ENCODE measurements at regions not wholly inside any gene's neighbourhood (a gene's known extent, or its start where the extent isn't known, plus 50 kb on each side); places are given as distances from the start of the nearest gene placed in this dataset.

DNA sequence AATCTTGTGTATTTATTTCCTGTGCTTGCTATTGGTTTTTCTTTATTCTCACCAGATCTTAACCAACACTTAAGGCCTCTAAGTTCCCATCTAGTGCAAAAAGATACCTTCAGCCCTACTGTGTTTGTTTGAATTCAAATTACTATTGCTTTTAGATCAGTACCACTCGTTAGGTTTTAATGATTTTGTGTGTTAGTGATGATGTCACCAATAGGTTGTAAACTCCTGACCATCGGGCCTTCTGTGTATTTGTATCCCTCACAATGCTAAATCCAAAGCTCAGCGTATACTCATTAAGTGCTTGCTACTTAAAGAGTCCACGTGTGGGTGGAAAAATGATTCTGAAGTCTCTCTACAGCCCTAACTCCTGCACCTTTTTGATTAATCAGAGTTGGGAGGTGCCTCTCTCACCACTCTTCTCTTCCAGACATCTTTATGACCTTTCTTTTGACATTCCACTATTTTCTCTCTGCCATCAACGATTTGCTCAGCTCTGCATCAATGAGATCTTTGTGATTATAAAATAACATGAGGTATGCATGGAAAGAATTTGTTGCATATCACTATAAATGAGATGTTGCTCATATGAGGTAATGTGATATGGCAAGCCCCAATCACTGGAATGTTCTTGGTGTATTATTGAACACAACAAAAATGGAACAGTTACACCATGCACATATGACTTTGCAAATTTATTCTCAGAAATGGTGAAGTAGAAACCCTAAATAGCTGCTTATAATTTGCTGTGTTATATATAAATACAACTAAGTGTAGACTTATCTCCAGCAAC lies 55.1 kb upstream of the LAMA2 start:
- DNase-seq, result no peak

DNA sequence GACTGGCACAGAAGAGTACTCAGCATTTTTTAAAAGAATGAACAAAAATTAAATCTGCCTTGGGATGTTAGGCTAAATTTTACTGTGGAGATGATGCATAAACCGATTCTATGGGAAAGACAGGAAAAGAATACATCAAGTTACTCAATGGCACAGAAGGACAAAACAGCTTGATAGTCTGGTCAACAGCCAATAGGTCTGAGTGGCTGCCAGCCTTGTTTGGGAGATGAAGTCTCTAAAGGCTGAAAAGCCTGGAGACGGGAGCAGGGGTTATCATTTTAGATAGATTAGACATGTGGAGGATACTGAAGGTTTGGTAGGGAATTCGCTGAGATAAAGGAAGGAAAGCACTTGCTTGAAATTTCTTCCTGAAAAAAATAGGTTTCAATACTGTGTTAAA lies 56.3 kb upstream of the LAMA2 start:
- no peak for DNase-seq

DNA sequence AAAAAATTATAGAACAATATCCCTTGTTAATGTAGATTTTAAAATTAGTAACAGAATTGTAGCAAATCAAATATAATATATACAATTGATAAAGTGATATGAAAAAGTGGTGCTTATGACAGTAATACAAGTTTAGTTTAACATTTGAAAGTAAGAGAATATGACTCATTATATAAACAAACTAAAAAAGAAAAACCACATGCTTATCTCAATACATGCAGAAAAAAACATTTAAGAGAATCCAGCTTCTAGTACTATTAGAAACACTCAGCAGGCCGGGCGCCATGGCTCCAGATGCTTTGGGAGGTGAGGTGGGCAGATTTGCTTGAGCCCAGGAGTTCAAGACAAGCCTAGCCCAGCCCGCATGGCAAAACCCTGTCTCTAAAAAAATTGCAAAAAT lies 60.7 kb upstream of the LAMA2 start:
- DNase-seq, result no peak

DNA sequence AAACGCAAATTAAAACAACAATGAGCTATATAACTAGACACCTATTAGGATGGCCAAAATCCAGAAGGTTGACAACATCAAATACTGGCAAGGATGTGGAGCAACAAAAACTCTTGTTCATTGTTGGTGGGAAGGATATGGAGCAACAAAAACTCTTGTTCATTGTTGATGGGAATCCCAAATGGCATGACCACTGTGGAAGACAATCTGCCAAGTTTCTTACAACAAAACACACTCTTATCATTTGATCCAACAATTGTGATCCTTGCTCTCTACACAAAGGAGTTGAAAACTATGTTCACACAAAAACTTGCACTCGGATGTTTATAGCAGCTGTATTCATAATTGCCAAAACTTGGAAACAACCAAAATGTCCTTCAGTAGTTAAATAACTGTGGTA lies 61.8 kb upstream of the LAMA2 start:
- no peak for DNase-seq

DNA sequence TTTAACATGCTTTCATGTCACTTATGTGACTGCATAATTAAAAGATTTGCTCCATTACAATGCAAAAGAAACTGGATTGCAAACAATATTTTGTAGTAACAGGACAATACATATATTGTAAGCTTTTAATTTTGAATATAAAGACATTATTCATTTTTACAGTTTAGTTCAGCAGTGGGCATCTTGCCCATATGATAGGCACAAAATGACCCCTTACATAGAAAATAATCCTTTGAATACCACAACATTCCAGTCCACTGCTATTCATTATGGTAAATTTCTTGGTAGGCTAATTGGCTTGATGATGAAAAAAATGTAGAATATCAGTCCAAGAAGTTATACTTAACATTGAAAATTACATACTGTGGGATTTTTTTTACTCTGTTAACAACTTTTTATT lies 74.1 kb upstream of the LAMA2 start:
- DNase-seq, result no peak

DNA sequence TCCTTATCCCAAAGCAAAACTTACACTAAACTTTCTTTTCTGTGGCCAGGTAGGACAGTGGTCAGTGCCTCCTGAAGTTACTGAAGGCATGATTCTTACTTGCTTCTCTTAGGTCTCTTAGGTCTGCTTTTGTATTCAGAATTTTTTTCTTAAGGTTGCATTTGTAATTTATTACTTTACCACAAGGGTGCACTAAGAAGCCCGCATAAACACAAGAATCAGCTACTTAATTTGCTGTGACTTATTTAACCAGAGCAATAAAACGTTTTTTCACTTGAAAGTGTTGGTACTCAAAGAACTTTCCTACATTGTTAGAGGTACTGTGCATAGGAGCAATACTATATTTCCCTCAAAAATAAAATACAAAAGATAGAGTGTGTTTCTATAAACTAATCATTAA lies 75.4 kb upstream of the LAMA2 start:
- no peak for DNase-seq

DNA sequence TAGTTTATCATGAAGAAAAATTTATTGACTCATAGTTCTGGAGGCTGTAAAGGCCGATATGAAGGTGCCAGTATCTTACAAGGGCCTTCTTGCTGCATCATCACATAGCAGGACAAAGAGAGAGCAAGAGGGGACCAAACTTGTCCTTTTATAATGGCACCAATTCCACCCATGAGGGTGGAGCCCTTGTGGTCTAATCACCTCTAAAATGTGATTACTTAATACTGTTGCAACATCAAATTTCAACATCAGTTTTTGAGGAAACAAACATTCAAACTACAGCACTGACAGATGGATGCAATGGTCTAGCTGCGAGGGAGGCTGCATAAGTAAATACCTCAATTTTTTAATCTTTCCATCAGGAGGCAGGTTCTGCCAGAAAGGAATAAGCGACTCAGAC lies 76.7 kb upstream of the LAMA2 start:
- no peak for DNase-seq

DNA sequence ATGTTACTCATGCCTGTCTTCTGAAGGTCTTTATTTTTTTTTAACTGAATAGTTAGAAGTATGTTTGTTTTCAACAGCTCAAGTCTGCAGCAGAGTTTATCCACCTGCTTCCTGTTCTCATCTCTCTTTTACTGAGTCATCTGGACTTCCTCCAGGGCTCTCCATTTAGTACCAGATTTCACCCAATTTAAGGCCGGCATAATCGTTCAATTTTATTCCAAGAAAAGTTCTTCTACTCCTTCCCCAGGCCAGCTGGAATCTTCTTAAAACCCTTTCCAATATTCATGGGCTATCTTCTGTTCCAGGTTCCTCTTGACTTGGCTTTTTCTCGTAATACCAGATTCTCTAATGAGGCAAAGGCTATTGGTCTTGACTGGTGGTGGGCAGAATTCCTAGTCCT lies 79.0 kb upstream of the LAMA2 start:
- DNase-seq, result no peak

DNA sequence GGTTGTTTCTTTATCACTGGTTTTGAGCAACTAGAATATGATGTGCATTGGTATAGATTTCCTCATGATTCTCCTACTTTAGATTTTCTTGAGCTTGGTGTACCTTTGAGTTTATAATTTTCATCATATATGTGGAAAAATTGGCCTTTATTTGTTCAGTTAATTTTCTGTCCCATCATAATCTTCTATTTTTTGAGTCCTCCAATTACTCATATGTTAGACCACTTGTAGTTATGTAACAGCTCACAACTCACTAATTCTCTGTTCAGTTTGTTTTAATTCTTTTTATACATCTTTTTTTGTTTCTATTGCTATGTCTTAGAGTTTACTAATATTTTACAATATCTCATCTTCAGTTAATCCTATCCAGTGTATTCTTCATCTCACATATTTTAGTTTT lies 81.3 kb upstream of the LAMA2 start:
- no peak for DNase-seq

DNA sequence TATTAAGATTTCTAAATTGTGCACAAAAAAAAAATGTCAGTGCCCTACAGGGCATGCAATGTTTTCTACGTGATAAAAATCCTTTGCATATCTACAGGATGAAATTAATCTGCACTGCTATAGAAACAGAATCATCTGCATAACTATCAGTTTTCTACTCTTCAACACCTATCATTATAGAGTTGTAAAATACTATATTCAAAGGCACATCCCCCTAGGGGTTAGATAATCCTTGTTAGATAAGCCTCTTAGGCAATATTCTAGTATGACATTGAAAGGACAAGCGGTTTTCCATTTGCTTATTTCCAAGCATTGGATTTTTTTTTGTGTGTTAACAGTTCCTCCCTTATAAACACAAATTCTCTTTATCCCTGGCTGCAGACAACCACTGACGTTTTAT lies 98.7 kb upstream of the LAMA2 start:
- no peak for DNase-seq

DNA sequence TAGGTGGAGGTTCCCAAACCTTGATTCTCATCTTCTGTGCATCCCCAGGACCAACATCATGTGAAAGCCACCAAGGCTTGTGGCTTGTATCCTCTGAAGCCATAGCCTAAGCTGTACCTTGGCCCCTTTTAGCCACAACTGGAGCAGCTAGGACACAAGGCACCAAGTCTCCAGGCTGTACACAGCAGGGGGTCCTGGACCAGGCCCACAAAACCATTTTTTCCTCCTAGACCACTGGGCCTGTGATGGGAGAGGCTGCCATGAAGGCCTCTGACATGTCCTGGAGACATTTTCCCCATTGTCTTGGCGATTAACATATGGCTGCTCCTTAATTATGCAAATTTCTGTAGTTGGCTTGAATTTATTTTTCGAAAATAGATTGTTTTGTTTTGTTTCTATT lies 114.8 kb upstream of the LAMA2 start:
- DNase-seq, result no peak

DNA sequence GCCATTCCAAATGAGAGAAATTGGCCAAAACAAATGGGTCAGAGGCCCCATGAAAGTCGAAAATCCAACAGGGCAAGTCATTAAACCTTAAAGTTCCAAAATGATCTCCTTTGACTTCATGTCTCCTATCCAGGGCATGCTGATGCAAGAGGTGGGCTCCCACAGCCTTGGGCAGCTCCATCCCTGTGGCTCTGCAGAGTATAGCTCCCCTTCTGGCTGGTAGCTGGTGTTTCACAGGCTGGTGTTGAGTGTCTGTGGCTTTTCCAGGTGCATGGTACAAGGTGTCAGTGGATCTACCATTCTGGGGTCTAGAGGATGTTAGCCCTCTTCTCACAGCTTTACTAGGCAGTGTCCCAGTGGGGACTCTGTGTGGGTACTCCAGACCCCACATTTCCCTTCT lies 115.2 kb upstream of the LAMA2 start:
- DNase-seq, result no peak

DNA sequence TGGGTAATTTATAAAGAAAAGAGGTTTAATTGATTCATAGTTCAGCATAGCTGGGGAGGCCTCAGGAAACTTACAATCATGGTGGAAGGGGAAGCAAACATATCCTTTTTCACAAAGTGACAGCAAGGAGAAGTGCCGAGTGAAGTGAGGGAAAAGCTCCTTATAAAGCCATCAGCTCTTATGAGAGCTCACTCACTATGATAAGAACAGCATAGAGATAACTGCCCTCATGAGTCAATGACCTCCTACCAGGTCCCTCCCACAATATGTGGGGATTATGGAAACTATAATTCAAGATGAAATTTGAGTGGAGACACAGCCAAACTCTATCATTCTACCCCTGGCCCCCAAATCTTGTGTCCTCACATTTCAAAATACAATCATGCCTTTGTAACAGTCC lies 115.8 kb upstream of the LAMA2 start:
- no peak for DNase-seq

DNA sequence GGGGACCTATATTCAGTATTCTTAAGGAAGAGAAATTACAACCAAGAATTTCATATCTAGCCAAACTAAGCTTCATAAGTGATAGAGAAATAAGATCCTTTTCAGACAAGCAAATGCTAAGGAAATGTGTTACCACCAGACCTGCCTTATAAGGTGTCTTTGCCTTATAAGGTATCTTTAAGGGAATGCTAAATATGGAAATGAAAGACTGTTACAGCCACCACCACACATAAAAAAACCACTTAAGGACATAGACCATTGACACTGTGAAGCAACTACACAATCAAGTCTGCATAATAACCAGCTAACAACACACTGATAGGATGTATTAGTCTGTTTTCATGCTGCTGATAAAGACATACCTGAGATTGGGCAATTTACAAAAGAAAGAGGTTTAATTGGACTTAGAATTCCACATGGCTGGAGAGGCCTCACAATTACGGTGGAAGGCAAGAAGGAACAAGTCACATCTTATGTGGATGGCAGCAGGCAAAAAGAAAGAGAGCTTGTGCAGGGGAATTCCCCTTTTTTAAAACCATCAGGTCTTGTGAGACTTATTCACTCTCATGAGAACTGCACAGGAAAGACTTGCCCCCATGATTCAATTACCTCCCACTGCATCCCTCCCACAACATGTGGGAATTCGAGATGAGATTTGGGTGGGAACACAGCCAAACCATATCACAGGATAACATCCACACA lies 119.2 kb upstream of the LAMA2 start:
- no peak for DNase-seq

DNA sequence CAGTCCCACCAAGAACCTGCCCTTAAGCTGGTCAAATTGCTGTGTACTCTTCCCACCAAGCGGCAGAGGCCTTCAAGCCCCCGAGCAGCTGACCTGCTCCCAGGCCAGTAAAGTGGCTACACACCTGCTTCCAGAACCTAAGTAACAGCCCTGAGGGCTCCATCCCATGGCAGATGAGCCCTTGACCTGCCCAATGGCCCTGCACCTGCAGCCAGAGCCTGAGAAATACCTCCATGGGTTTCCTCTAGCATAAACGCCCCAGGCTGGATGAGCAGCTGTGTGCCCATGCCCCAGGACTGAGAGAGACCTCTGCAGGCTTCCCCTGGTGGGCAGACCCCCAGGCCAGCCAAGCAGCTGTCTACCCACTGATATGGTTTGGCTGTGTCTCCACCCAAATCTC lies 123.0 kb upstream of the LAMA2 start:
- DNase-seq, result no peak

DNA sequence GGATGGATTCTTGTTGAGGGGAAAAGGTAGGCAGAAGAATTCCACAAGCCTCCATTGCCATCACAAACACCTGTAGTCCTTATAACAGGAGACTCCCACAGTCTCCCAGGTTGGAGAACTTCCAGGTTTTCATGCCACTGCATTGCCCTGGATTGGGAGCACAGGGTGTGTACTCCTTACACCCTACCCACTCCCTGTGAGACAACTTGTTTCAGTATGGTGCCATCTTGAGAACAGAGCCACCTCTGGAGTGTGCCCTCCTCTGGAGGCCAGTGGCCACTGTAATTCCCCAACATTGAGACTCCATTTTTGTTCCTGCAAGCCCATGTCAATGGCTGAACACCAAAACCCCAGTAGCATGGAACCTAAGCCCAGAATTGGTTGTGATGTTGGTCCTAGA lies 123.5 kb upstream of the LAMA2 start:
- no peak for DNase-seq

DNA sequence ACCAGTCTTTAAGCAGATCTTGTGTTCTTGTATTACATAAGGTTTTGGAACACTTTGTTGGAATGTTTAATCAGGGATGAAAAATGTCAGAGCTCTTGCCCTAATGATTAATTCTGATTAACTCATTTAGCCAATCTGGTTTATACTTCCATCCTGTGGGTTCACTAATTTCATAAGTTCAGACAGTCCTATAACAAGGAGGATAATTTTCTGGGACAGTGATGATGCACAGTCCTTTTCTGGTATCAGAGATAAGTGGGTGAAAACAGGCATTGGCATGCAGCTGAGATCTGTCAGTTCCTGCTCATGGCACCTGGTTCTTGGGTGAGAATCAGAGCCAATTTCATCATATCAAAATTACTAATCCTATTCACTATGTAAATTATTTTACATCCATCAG lies 125.0 kb upstream of the LAMA2 start:
- DNase-seq, result no peak

DNA sequence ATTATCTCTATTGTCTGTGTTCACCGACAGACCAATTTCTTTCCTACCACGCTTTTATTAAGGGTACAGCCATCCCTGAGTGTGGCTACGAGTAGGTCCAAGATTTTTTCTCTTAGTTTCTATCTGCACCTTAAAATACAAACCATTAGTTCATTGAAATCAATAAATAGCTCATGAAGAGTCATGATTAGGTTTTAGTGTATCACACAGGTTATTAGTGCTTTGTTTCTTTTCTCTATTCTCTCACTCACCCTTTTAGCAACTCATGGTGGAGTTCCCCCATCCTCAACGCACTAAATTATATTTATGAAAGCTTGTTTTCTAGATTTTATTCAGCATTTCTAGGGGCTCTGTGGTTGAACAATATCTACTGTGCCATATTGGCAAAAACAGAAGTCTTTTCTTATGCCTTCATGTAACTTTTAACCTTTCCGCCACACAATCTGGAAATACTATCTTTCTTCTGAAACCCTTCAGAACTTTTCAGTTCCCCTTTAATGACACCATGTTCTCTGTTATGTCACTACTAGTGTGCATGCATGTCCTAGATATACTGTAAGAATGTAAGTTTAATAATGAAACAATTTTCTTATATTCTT lies 128.2 kb upstream of the LAMA2 start:
- DNase-seq, result no peak

DNA sequence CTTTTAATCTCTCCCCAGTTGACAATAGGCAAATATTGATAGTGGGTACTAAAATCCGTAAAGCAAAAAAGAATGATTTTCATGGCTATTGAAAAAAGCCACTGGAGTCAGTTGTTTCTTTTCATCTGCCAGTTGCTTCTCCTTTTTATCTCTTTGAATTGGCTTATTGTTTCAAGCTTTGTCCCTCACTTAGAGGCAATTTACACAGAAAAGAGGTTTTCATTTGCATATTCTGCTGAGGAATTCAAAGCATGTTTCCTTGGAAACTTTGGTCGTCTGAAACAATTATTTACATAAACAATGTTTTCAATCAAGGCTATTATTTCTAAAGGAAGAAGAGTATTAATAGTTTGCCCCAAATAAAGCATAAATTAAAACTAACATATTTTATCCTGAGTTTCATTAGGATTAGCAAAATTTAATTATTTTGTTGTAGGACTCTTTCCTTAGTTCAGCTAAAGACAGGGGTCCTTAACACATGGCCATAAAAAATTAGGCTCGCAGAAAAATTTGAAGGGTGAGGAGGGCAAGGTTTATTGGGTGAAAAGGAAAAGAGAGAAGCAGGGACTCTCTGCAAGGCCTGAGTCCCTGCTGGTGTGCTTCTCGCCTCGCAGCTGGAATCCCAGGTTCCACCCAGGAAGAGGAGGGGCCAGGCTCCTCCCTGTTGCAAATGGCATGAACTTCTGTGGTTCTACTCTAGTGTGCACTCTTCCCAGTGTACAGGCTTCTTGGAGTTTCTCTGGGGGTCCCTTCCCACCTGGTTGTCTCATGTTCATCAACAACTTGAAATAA lies 138.8 kb upstream of the LAMA2 start:
- DNase-seq, result no peak

DNA sequence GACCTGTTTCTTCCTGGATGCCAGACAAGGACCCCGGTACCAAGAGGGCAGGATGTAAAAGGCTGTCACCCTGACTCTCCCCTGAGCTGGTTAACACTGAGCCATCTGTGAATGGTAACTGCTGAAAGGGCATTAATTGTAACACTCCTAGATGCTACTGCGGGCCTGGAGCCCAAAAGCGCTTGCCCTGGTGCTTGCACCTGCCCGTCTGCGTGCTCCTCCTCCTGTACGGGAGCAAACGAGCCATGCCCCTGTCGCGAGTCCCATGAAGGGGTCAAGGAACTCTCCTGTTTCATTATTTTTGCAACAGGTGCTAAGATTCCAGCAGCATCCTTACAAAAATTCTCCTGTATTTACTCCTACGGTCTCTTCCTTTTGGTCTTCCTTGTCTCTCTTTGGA lies 140.0 kb upstream of the LAMA2 start:
- no peak for DNase-seq

DNA sequence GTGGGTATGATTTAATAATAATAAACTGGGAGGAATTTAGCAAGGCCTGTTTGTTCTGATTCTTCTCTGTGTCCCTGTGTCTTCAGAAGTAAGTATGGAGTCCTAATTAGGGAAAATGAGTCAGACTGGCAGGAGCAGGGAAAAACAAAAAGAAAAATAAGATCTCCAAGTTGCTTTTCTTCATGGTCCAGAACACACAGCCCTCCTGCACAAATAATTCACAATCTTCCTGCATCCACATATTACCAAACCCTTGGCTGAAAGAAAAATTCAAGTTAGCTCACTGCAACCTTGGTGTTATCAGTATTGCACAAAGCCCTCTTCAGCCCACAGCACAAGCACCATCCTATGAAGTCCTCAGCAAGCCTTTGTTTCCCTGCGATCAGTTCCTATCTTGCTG lies 142.0 kb upstream of the LAMA2 start:
- DNase-seq, result no peak

DNA sequence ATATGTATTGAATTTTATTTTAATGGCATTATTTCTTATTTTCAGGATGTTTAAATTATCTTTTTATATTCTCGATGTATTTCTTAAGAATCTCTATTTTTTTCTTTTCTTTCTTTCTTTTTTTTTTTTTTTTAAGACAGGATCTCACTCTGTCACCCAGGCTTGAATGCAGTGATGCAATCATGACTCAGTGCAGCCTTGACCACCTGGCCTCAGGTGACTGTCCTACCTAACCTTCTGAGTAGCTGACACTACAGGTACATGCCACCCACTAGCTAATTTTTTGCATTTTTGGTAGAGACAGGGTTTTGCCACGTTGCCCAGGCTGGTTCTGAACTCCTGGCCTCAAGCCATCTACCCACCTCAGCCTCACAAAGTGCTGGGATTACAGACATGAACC lies 143.8 kb upstream of the LAMA2 start:
- DNase-seq, result no peak

DNA sequence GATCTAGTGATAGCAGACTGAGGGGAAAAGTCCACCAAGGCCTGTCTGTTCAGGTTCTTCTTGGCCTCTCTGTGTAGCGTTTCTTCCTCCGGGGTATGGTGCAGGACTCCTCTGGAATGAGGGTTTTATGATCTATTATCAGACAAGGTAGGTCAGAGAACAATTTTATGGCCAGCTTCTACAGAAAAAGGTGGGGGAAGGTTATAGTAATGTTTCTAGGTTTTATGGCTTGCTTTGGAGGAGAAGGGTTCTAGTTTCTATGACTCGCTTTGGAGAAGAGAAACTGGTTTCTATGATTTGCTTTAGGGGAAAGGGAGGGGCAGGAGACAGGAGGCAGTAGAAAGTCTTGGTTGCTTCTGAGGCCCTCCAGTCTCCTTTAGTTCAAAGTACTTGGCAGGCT lies 144.8 kb upstream of the LAMA2 start:
- DNase-seq, result no peak

DNA sequence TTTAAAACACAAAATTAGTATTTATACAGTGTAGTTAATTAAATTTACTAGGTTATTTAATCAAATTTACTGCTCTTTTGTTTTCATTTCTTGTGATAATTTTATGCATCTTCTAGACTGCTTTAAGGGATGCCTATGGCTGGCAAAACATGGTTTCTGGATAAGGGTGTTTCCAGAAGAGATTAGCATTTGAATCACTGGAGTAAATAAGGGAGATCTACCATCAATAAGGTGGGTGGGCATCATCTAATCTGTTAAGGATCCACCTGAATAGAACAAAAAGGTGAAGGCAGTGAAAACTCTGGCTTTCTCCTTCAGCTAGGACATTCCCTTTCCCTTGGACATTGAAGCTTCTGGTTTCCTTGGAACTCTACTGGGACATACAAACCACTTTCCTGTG lies 146.2 kb upstream of the LAMA2 start:
- DNase-seq, result no peak
